Body of pancreas (tissue), 4 donors: ENCODE measurements at regions not wholly inside any gene's neighbourhood (a gene's known extent, or its start where the extent isn't known, plus 50 kb on each side); places are given as distances from the start of the nearest gene placed in this dataset.

ENCODE experiments used
- ATAC-seq: fragments of 150-250 bp; one replicate; pipeline ENCODE4 v1.9.1; 2016
- DNase-seq, 4 donors: peaks; one replicate each; pipeline ENCODE4 v3.0.0-alpha.2; 2019
- H3K27ac ChIP-seq, 4 donors: fragments of 200-600 bp; sonication (generic); 1 replicate in 3 of 4; 2 replicates in 1 of 4; pipeline versions ENCODE4 v1.5.1 to v1.6.1; 2016 to 2019; ENCODE audit warnings: mild to moderate bottlenecking in 1 of 4, mixed read lengths in 1 of 4, moderate library complexity in 1 of 4
- H3K27me3 ChIP-seq, 2 donors: fragments of 200-600 bp; sonication (generic); one replicate each; pipeline ENCODE4 v1.6.0; 2016; ENCODE audit warnings: mild to moderate bottlenecking in 1 of 2
- H3K36me3 ChIP-seq, 2 donors: fragments of 200-600 bp; sonication (generic); replicated peaks in 1 of 2; 2 replicates each; pipeline ENCODE4 v1.5.1; 2016; ENCODE audit warnings: low read depth in 2 of 2; ENCODE audit not compliant: insufficient read depth in 1 of 2
- H3K4me1 ChIP-seq: fragments of 200-600 bp; sonication (generic); one replicate; pipeline ENCODE4 v1.6.0; 2016
- H3K4me3 ChIP-seq, 2 donors: fragments of 200-600 bp; sonication (generic); 1 replicate in 1 of 2; 2 replicates in 1 of 2; pipeline ENCODE4 v1.5.1; 2016 to 2019
- H3K9me3 ChIP-seq, 3 donors: fragments of 200-600 bp; sonication (generic); 1 replicate in 2 of 3; 2 replicates in 1 of 3; pipeline ENCODE4 v1.5.1; 2016
- CTCF ChIP-seq, 7 experiments: fragments of 450-650 bp in 4 of 7; fragments of 200-600 bp in 3 of 7; sonication (generic) in 3 of 7; IDR thresholded peaks; one replicate each; pipeline ENCODE4 v1.5.1; 2016 to 2019; ENCODE audit warnings: antibody characterized with exemption in 7 of 7
- POLR2A ChIP-seq, 3 donors: fragments of 450-650 bp; IDR thresholded peaks; one replicate each; pipeline ENCODE4 v1.6.1; 2016; ENCODE audit warnings: antibody characterized with exemption in 3 of 3, mild to moderate bottlenecking in 2 of 3
- WGBS, 2 donors: methylation state at CpG; one replicate each; pipeline ENCODE4 v1.1.5; 2017; 5-methylcytosine and 5-hydroxymethylcytosine counted together
- intact Hi-C: fragments of 100-400 bp; cut with DNase I; formaldehyde crosslinking; loops from one replicate; pipeline ENCODE4 v1.15.1; 2023

- Histone ChIP-seq H3K27me3 (no peaks in the 10 kb centered on the region), H3K9me3 (no peaks in the 10 kb centered on the region), H3K4me3 (no peak overlapping the region), H3K4me1 (no peaks in the 10 kb centered on the region), H3K36me3 (no peaks in the 10 kb centered on the region), H3K27ac (no peak overlapping the region)
- no peak for TF ChIP-seq CTCF (IDR thresholded peaks at IDR 0.05)
- no peak for TF ChIP-seq POLR2A (IDR thresholded peaks at IDR 0.05)
- no peak for ATAC-seq
- no peak for DNase-seq
- intact Hi-C loops = no loop called here
- WGBS, 2 donors = 18 to 22% methylated on average over 2 of the region's 2 CpGs
Measured at GRCh38 chr17:69882281-69882680, 192.7 kb upstream of the KCNJ16 start.

- Histone ChIP-seq H3K36me3 (no peaks in the 10 kb centered on the region), H3K27me3 (no peaks in the 10 kb centered on the region), H3K9me3 (no peaks in the 10 kb centered on the region), H3K4me1 (no peaks in the 10 kb centered on the region), H3K27ac (no peak overlapping the region), H3K4me3 (no peak overlapping the region)
- TF ChIP-seq POLR2A (IDR thresholded peaks at IDR 0.05) = no peak
- TF ChIP-seq CTCF (IDR thresholded peaks at IDR 0.05) = no peak
- 87% methylated on average over 3 of the region's 3 CpGs for WGBS, 2 donors
- ATAC-seq = no peak
- no peak for DNase-seq
- intact Hi-C loops = no loop called here
Measured at GRCh38 chr17:69883120-69883519, 191.9 kb upstream of the KCNJ16 start.

- no peaks in the 10 kb centered on the region for H3K36me3 ChIP-seq
- intact Hi-C loops = no loop called here
- no peak for ATAC-seq
Measured at GRCh38 chr17:69884356-69884755, 190.7 kb upstream of the KCNJ16 start.

GRCh38 chr17:69884846-69885245, 190.2 kb upstream of the KCNJ16 start:
- intact Hi-C loops = no loop called here
- DNase-seq (no peak), ATAC-seq (no peak)
- TF ChIP-seq POLR2A (IDR thresholded peaks at IDR 0.05) = no peak
- no peak for TF ChIP-seq CTCF (IDR thresholded peaks at IDR 0.05)
- Histone ChIP-seq H3K36me3 (no peaks in the 10 kb centered on the region), H3K9me3 (no peaks in the 10 kb centered on the region), H3K4me3 (no peak overlapping the region), H3K27me3 (no peaks in the 10 kb centered on the region), H3K27ac (no peak overlapping the region), H3K4me1 (no peaks in the 10 kb centered on the region)
- 64 to 72% methylated on average over 2 of the region's 2 CpGs for WGBS, 2 donors

More at GRCh38 chr17:69884356-69884755, 190.7 kb upstream of the KCNJ16 start:
- no peak overlapping the region for H3K27ac ChIP-seq
- DNase-seq = no peak
- H3K27me3 ChIP-seq = no peaks in the 10 kb centered on the region
- H3K4me1 ChIP-seq = no peaks in the 10 kb centered on the region
- H3K9me3 ChIP-seq = no peaks in the 10 kb centered on the region
- H3K4me3 ChIP-seq = no peak overlapping the region
- TF ChIP-seq CTCF (IDR thresholded peaks at IDR 0.05) = no peak
- TF ChIP-seq POLR2A (IDR thresholded peaks at IDR 0.05) = no peak

GRCh38 chr17:69898601-69899000, 176.4 kb upstream of the KCNJ16 start:
- Histone ChIP-seq H3K4me3 (no peak overlapping the region), H3K27ac (no peak overlapping the region), H3K36me3 (no peaks in the 10 kb centered on the region), H3K4me1 (no peaks in the 10 kb centered on the region), H3K27me3 (no peaks in the 10 kb centered on the region), H3K9me3 (no peaks in the 10 kb centered on the region)
- TF ChIP-seq POLR2A (IDR thresholded peaks at IDR 0.05) = no peak
- TF ChIP-seq CTCF (IDR thresholded peaks at IDR 0.05) = no peak
- intact Hi-C loops = no loop called here
- 85 to 93% methylated on average over 5 of the region's 5 CpGs for WGBS, 2 donors
- DNase-seq (no peak), ATAC-seq (no peak)
